HG02678 (cell line): ENCODE measurements at regions not wholly inside any gene's neighbourhood (a gene's known extent, or its start where the extent isn't known, plus 50 kb on each side); places are given as distances from the start of the nearest gene placed in this dataset.
"Not testable (repeated sequence)": the region's sequence is repeated elsewhere in the genome, so short reads cannot be mapped to it uniquely, and the experiment has no call there.

Experiments used
- ATAC-seq: cut with Tn5 transposase; IDR thresholded peaks from one replicate; pipeline ENCODE4 v1.9.1; 2021; ENCODE audit warnings: mild to moderate bottlenecking, moderate library complexity; ENCODE audit not compliant: unreplicated experiment

DNA sequence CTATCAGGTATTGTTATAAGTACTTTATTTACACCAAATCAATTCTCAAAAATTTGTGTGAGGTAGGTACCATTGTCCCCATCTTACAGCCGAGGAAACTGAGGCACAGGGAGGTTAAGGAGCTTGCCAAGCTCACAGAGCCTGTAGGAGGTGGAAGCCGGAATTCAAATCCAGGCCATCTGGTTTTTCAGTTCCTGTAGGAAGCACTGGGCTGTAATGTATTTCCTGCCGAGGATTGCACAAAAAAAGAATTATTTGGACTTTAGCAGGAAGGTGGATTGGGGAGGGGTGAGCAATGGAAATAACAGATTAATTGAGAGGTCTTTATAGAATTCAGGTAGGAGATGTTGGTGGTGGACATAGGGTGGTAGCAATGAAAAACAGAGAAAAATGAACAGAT, 315.3 kb upstream of the AUTS2 start:
- ATAC-seq = no peak

DNA sequence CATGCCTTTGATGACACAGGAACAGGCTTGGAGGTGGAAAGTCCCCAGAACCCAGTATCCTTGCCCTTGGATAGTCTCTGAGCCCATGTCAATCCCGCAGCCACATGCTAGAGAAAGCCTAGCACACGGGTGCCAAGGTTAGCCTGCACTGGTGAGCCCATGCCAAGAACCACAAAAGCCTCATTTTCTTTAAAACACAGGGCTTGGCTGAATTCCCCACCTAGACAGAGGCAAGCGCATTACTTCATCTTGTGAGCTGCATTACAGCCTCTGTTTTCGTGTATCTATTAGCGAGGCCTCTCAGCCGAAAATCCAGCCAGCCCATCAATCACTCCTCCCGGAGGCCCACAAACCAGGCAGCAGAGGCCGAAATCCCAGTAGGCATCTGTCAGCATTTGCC, 314.9 kb upstream of the AUTS2 start:
- no peak for ATAC-seq

DNA sequence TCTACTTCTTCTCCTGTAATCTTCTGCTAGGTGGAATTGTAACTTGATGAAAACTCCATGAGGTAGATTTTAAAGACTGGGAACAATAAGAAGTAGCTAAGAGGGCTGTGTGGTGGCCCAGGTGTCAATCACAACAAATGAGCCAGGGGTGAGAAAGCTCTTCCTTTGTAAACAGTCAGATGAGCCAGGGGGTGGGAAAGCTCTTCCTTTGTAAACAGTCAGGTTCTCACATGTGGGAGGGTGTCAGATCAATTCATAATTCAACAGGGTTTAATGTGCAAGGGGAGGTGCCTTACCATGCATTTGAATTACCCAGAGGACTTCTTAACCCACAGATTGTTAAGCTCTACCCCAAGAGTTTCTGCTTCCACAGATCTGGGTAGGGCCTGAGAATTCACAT, 312.4 kb upstream of the AUTS2 start:
- ATAC-seq = no peak

DNA sequence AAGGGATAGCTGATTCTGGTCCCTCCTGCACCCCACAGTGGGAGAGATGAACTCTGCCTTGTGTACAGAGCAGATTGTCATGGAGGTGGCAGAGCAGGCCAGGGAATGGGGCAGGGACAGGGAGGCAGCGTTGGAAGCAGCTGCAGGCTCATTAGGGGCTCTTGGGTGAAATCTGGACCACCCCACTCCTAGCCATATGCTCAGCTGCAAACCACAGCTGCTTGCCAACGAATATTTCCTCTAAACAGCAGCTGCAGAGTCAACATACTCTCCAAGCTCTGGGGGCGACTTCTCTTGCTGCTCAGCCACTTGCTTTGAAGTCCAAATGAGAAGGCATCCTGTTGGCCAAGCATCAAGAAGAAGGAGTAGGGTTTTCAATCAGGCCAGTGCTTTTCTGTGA, 302.3 kb upstream of the AUTS2 start:
- ATAC-seq = no peak

DNA sequence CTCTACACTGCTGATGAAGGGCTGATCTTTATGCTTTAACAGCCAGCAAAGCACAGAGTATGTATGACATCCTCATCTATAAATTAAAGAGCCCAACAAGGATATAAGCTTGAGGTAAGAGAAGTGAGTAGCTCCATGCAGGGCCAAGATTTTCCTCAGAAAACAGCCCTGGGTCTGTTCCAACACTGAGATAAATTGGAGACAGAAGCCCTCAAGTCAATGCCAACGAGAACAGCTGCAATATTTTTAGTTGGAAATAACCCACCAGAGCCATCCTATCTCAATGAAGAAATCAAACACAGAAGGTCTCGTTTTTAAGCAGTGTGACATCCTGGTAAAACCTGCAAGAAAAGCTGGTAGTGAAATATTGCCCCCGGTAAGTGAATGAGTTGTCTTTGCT, 297.0 kb upstream of the AUTS2 start:
- ATAC-seq = no peak

DNA sequence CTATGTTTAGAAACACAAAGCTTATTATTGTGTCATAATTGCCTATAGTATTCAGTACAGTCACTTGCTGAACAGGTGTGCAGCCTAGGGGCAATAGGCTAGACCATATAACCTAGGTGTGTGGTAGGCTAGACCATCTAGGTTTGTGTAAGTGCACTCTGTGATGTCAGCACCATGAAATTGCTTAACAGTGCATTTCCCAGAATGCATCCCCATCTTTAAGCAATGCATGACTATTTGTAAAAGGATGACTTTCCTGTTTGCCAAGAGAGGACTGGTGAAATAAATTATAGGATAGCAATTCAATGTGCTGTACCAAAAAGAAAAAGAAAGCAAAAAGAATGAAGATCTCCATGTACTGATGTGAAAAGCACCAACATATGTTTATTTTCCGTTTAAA, 288.7 kb upstream of the AUTS2 start:
- ATAC-seq = no peak

DNA sequence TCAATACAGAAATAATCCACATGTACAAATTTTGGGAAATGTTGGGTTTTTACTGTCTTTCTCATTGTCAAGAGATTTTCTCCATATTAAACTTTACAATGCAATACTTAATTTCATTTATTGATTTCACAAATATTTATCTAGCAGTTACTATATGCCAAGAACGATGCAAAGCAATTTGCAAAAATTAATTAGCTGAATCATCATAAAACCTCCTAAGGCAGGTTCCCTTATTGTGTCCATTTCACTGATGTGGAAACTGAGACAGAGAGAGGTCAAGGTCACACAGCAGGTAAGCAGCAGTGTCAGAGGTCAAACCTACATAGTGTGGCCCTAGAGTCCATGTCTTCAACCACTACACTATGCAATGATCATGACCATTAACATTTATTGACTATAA, 286.8 kb upstream of the AUTS2 start:
- ATAC-seq = no peak

DNA sequence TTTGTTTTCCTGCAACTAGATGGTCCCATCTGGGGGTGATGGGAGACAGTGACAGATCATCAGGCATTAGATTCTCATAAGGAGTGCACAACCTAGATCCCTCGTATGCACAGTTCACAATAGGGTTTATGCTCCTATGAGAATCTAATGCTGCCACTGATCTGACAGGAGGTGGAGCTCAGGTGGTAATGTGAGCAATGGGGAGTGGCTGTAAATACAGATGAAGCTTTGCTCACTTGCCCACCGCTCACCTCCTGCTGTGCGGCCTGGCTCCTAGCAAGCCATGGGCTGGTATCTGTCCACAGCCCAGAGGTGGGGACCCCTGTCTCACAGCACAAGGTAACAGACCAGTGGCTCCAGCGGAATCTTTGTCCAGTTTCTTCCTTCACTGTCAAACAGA, 284.4 kb upstream of the AUTS2 start:
- not testable (repeated sequence) for ATAC-seq

DNA sequence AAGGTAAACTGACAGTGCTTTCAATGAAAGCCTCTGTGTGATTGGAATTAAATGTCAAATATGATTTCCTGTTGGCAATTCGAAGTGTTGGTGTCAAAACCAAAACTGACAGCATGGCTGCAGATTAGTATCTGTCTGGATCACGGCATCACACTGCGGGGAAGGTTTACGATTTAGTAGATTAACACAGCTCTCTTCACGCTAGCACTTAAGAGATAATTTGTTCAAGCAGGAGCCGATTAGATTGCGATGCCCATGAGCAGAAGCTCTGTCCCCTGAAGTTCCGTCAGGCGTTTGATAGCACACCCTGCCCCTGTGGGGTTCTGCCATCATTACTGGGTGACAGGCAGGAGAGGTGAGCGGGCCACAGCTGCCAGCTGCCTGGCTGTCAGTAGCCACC, 279.5 kb upstream of the AUTS2 start:
- ATAC-seq = no peak

DNA sequence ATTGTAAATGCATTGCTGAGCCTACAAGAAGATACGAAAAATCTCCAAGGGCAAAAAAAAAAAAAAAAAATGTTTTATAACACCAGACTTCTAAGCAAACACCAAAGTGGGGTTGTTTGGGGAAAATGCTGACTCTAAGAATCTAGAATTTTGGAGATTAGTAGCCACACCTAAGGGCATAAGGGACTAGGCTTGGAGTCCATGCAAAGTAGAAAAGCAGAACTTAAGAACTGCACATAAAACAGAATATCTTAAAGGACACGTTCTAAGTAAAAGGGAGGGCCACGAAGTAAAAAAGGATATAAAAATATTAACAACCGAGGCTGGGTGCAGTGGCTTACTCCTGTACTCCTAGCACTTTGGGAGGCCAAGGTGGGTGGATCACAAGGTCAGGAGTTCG, 269.8 kb upstream of the AUTS2 start:
- no peak for ATAC-seq

DNA sequence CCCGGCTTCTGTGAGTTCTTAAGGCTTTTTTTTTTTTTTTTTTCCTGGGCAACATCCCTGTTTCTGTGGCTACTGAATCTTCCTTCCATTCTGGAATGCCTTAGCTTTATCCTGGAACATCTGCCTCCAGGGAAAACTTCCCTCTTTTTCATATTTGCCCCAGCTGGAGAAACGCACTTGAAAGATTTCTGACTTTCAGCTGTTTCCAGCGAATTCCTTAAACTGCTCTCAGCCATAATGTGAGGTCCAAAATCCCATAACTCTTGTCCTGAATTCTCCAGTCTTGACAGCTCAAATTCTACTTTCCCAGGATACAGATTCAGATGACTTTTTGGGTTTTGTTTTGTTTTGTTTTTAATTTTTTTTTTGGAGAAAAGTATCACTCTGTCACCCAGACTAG, 263.6 kb upstream of the AUTS2 start:
- no peak for ATAC-seq

DNA sequence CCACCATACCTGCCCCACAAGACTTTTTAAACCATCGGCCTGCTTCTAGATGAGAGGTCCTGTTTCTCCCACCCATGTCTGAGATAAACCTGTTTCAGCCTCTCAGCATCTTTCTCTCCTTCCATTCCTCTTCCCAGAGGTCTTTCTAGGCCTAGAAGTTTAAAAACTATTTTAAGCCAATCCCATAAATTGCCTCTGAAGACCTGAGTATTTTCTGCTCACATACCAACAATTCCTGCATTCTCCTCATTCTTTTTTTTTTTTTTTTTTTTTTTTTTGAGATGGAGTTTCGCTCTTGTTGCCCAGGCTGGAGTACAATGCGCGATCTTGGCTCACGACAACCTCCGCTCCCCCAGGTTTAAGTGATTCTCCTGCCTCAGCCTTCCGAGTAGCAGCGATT, 262.9 kb upstream of the AUTS2 start:
- ATAC-seq = no peak

DNA sequence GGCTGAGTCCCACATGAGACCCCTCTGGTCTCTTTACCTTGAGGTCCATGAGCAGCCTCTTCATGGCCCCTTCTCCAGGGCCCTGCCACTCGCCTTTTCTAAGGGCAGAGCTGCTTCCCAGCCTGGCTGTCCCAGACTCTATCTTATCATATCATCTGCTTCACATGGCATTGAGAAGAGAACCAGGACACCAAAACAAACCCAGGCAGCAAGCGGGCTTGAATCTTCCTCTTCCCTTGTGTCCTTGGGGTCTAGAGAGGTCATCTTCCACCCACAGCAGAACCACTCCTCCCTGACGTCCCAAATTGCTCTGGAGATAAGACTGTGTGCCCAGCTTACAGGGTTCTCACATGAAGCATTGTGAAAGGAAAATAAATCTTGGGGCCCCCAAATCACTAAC, 261.3 kb upstream of the AUTS2 start:
- ATAC-seq = no peak

DNA sequence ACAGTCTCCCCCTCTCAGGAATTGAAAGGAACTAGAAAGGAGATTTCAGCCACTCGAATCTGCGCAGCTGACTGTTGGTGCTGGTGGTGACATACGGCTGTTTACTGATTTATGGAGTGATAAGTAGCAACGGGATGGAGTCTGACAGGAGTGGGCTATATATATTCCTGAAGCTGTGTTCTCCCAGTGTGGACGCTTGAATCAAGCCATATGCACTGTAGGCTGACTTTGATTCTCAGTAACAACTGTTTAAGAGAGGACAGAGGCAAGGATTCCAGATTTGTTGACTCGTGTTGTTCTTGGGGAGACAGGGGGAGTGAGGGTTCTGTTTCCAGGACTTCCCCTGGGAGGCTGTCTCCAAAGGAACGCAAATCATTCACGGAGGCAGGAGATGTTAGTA, 260.1 kb upstream of the AUTS2 start:
- ATAC-seq = no peak

DNA sequence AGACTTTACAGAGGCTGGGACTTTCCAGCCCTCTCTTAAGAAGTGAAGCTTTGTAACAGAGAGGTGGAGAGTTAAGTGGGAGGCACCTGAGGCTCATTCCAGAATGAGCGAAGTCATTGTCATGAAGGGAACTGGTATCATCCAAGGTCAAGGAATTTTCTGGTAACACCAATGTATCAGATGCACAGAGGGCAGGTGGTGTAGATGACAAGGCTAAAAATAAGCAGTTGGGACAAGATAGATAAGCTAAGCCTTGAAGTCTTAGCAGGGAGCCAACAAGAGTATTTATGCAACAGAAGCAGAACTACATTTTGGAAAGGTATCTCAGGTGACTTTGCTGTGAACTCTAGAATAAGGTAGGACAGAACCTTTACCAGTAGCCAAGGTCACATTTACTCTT, 257.0 kb upstream of the AUTS2 start:
- ATAC-seq = no peak

DNA sequence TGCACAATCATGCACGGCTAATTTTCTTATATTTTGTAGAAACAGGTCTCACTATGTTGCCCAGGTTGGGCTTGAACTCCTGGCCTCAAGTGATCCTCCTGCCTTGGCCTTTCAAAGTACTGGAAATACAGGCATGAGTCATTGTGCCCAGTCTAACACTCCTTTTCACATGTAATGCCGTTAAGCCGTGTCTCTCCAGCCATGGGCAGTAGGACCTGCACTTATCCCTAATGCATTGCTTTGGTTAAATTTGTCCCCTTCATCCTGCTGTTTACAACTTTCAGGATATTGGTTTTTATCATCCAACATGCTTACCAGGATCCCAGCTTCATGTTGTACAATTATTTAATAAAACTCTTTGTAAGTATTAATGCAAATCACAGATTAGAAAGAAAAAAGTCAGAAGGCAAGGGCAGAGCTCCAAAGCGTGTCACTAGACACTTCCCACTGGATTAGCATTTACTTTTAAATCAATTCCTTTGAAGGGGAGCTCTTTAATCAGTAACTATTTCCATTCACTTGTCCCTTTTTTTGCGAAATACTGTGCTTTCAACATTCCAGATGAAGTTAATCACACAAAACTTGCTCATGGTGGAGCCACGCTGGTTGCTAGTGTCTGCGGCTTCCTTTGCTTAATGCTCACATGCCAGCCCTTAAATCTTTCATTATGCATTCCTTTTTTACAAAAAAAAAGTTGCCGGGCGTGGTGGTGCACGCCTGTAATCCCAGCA, 256.0 kb upstream of the AUTS2 start:
- no peak for ATAC-seq

DNA sequence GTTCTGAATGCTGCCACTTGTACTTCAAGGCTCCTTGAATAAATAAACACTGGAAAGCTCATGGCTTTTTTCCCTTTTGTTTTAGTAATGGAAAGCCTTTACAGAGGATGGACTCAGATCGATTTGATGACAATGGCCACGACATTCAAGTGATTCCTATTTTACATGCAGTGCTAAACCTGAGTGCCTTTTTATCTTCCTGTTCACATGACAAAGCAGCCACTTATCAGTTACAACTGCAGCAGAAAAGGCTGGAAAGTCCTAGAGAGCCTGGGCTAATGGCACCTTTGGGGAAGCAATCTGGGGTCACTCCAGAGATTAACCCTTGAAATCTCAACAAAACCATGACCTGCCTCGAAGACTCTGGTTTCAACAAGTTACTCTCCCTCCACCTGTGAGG, 249.0 kb upstream of the AUTS2 start:
- ATAC-seq = no peak

DNA sequence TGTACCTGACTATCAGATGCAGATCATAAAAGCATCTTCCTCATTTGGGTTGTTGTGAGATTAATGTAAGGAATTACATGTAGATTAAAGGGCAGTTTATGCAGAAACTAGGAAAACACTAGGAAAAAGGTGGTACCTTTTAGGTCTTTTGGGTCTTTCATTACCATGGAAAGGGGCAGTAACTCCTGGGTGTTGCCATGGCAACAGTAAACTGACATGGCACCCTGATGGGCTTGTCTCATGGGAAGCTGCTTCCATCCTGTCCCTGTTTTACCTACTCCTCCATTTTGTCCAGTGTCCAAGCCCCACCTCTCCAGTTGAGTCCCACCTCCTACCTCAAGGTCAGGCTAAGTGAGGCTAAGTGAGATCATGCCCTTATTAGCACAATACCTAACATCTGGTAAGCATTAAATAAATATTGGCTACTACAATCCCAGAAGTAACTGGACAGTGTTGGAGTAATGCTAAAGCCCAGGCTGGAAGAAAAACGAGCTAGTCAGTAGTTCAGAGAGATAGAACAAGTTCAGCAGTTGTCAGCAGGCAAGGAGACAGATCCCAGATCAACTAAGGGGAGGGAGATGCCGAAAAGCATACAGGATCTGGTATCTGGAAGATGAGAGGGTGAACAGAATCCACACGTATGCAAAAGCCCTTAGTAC, 240.0 kb upstream of the AUTS2 start:
- no peak for ATAC-seq

DNA sequence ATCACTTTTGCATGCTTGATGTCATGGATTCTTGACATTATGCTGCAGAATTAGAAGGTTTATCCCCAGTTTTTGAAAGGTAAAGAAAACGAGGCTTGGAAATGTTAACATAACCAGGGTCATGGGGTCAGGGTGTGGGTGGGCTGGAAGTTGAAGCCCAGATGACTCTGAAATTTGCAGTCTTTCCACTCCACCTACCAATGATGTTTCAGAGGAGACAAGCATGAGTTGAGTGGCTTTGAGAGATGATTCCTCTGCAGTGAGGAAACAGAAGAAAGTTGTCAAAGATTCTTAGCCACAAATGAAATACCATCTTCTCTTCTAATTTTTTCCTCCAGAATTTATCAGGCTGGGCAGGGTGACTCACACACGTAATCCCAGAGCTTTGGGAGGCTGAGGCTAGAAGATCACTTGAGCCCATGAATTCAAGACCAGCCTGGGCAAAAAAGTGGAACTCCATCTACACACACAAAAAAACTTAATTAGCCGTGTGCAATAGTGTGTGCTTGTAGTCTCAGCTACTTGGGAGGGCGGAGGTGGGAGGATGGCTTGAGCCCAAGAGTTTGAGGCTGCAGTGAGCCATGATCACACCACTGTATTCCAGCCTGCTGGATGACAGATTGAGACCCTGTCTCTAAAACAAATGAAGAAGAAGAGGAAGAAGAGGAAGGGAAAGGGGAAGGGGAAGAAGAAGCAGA, 239.1 kb upstream of the AUTS2 start:
- ATAC-seq = no peak

DNA sequence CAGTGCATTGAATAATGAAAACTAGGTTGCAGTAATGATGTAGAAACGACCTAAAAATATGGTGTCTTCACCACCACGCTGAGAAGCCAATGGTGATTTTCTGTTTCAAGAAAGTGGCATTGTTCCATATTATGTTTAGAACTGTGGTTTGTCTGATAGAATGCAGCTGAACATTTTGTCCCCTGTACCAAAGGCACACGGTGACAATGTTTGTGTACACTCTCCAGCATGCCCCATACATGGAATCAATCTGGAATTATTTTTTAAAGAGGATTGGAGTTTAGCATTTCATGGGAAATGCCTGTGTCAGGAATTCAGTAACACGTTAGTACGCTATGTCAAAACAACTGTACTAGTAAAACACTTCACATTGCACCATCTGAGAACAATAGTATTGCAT, 237.4 kb upstream of the AUTS2 start:
- ATAC-seq = no peak

DNA sequence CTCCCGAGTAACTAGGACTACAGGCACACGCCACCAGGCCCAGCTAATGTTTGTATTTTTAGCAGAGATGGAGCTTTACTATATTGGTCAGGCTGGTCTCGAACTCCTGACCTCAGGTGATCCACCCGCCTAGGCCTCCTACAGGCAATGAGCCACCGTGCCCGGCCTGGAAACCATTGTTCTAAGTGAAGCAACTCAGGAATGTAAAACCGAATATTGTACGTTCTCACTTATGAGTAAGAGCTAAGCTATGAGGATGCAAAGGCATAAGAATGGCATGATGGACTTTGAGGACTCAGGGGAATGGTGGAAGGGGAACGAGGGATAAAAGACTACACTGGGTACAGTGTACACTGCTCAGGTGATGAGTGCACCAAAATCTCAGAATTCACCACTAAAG, 235.1 kb upstream of the AUTS2 start:
- no peak for ATAC-seq
